ENCODE measurements at regions not wholly inside any gene's neighbourhood (a gene's known extent, or its start where the extent isn't known, plus 50 kb on each side); places are given as distances from the start of the nearest gene placed in this dataset.
"Not testable (repeated sequence)": the region's sequence is repeated elsewhere in the genome, so short reads cannot be mapped to it uniquely, and the experiment has no call there.

GRCh38 chr4:82108506-82108905 lies 265.3 kb downstream of the HNRNPD start:
- no peak overlapping the region for H3K4me3 ChIP-seq
- no peak overlapping the region for H3K27ac ChIP-seq

- H3K4me3 ChIP-seq: no peak overlapping the region
- no peak overlapping the region for H3K27ac ChIP-seq
These were observed 269.2 kb downstream of the HNRNPD start for GRCh38 chr4:82104578-82104977.

- no peak overlapping the region for H3K4me3 ChIP-seq
- H3K27ac ChIP-seq: no peak overlapping the region
These were observed 273.7 kb downstream of the HNRNPD start for GRCh38 chr4:82099928-82100579.

- no peak overlapping the region for H3K4me3 ChIP-seq
- no peak overlapping the region for H3K27ac ChIP-seq
These were observed 276.3 kb downstream of the HNRNPD start for GRCh38 chr4:82097504-82097903.

- no peak overlapping the region for H3K4me3 ChIP-seq
- H3K27ac ChIP-seq: no peak overlapping the region
These were observed 283.1 kb downstream of the HNRNPD start for GRCh38 chr4:82090717-82091116.

- Histone ChIP-seq H3K4me3 (no peak overlapping the region), H3K27ac (no peak overlapping the region)
These were observed 289.0 kb downstream of the HNRNPD start for GRCh38 chr4:82084747-82085146.

- H3K27ac ChIP-seq, H3K4me3 ChIP-seq: not testable (repeated sequence)
These were observed 296.3 kb downstream of the HNRNPD start for GRCh38 chr4:82077471-82077995.

- no peak overlapping the region for H3K4me3 ChIP-seq
- no peak overlapping the region for H3K27ac ChIP-seq
These were observed 297.0 kb downstream of the HNRNPD start for GRCh38 chr4:82076809-82077208.

- no peak overlapping the region for H3K27ac ChIP-seq
- H3K4me3 ChIP-seq: no peak overlapping the region
These were observed 297.4 kb downstream of the HNRNPD start for GRCh38 chr4:82076359-82076758.

GRCh38 chr4:82071951-82072350 lies 301.8 kb downstream of the HNRNPD start:
- Histone ChIP-seq H3K4me3 (no peak overlapping the region), H3K27ac (no peak overlapping the region)

- no peak overlapping the region for H3K4me3 ChIP-seq
These were observed 303.7 kb downstream of the HNRNPD start for GRCh38 chr4:82069883-82070638.

GRCh38 chr4:82063017-82063416 lies 310.8 kb downstream of the HNRNPD start:
- Histone ChIP-seq H3K4me3 (no peak overlapping the region), H3K27ac (no peak overlapping the region)

More at GRCh38 chr4:82069883-82070638, 303.7 kb downstream of the HNRNPD start:
- no peak overlapping the region for H3K27ac ChIP-seq

GRCh38 chr4:82057990-82058544 lies 315.7 kb downstream of the HNRNPD start:
- H3K27ac ChIP-seq: no peak overlapping the region
- no peak overlapping the region for H3K4me3 ChIP-seq

- Histone ChIP-seq H3K27ac (no peak overlapping the region), H3K4me3 (no peak overlapping the region)
These were observed 318.6 kb downstream of the HNRNPD start for GRCh38 chr4:82055156-82055555.

GRCh38 chr4:82053396-82053795 lies 320.4 kb downstream of the HNRNPD start:
- Histone ChIP-seq H3K27ac (no peak overlapping the region), H3K4me3 (no peak overlapping the region)

- Histone ChIP-seq H3K4me3 (no peak overlapping the region), H3K27ac (no peak overlapping the region)
These were observed 323.0 kb downstream of the HNRNPD start for GRCh38 chr4:82050796-82051195.

GRCh38 chr4:82049294-82049693 lies 324.5 kb downstream of the HNRNPD start:
- H3K4me3 ChIP-seq: no peak overlapping the region
- H3K27ac ChIP-seq: no peak overlapping the region

- Histone ChIP-seq H3K4me3 (no peak overlapping the region), H3K27ac (no peak overlapping the region)
These were observed 326.1 kb downstream of the HNRNPD start for GRCh38 chr4:82047731-82048130.

GRCh38 chr4:82046796-82047195 lies 327.0 kb downstream of the HNRNPD start:
- Histone ChIP-seq H3K27ac (no peak overlapping the region), H3K4me3 (no peak overlapping the region)

- Histone ChIP-seq H3K27ac (no peak overlapping the region), H3K4me3 (no peak overlapping the region)
These were observed 328.5 kb downstream of the HNRNPD start for GRCh38 chr4:82045267-82045666.

Data from skin epidermis (tissue), 12 donors.